Loucy (cell line): ENCODE measurements at regions not wholly inside any gene's neighbourhood (a gene's known extent, or its start where the extent isn't known, plus 50 kb on each side); places are given as distances from the start of the nearest gene placed in this dataset.

ENCODE experiments used
- EZH2phosphoT487 ChIP-seq: fragments of 200-600 bp; IDR thresholded peaks from 2 replicates; pipeline ENCODE4 v1.6.1; 2018; ENCODE audit warnings: antibody characterized with exemption, mild to moderate bottlenecking, moderate library complexity, borderline replicate concordance
- TF ChIP-seq, protein P1 (sequence below): fragments of 200-600 bp; sonication (generic); conservative IDR thresholded peaks from 2 replicates; pipeline ENCODE4 v1.5.1; 2014; ENCODE audit warnings: mild to moderate bottlenecking, antibody characterized with exemption, low read length

- TF ChIP-seq, protein P1, sequence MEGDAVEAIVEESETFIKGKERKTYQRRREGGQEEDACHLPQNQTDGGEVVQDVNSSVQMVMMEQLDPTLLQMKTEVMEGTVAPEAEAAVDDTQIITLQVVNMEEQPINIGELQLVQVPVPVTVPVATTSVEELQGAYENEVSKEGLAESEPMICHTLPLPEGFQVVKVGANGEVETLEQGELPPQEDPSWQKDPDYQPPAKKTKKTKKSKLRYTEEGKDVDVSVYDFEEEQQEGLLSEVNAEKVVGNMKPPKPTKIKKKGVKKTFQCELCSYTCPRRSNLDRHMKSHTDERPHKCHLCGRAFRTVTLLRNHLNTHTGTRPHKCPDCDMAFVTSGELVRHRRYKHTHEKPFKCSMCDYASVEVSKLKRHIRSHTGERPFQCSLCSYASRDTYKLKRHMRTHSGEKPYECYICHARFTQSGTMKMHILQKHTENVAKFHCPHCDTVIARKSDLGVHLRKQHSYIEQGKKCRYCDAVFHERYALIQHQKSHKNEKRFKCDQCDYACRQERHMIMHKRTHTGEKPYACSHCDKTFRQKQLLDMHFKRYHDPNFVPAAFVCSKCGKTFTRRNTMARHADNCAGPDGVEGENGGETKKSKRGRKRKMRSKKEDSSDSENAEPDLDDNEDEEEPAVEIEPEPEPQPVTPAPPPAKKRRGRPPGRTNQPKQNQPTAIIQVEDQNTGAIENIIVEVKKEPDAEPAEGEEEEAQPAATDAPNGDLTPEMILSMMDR = no peak
- TF ChIP-seq EZH2phosphoT487 = no peak
Observed at GRCh38 chr2:144670738-144671137, 150.8 kb upstream of the ZEB2 start.
